ENCODE measurements at regions not wholly inside any gene's neighbourhood (a gene's known extent, or its start where the extent isn't known, plus 50 kb on each side); places are given as distances from the start of the nearest gene placed in this dataset.
"Not testable (repeated sequence)": the region's sequence is repeated elsewhere in the genome, so short reads cannot be mapped to it uniquely, and the experiment has no call there.

DNA sequence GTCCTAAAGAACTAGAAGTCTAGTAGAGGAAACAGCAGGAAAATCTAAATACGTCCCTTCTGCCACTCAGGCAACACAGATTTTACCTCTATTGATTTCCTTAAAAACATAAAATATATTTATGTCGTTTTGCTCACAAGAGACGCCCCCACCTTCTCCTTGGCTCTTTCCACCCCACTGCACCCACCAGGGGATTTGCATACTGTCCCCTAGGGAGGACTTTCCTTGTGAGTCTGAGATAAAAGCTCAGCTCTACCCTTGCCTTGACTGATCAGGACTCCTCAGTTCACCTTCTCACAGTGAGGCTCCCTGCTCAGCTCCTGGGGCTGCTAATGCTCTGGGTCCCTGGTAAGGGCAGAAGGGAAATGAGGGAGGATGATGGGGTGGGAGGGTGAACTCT, 1488.1 kb downstream of the RPIA start:
- H4K8ac ChIP-seq (ENCODE audit: low read length); DNase-seq; H2BK5ac ChIP-seq (ENCODE audit: low read depth, low read length, poor library complexity, severe bottlenecking); H3K4me3 ChIP-seq (ENCODE audit: insufficient read depth in 1 of 2, low read depth in 1 of 2, low read length in 2 of 2); H3K9me3 ChIP-seq (ENCODE audit: control insufficient read depth, low read length); H3K18ac ChIP-seq (ENCODE audit: low read depth in 1 of 2, low read length in 2 of 2); H2BK12ac ChIP-seq (ENCODE audit: low read length in 2 of 2); H3K4ac ChIP-seq (ENCODE audit: low read depth in 1 of 2, low read length in 2 of 2); H3K4me1 ChIP-seq (ENCODE audit: control insufficient read depth, insufficient read depth, low read depth, low read length); H3K27me3 ChIP-seq (ENCODE audit: control insufficient read depth in 1 of 2, insufficient read depth in 1 of 2, low read length in 2 of 2); H3K36me3 ChIP-seq (ENCODE audit: control insufficient read depth in 1 of 2, insufficient read depth in 2 of 2, low read depth in 1 of 2, low read length in 2 of 2); H3K27ac ChIP-seq (ENCODE audit: low read length, poor library complexity, severe bottlenecking); H2BK15ac ChIP-seq (ENCODE audit: low read depth, poor library complexity, severe bottlenecking); H3K79me1 ChIP-seq (replicated peaks; ENCODE audit: low read length, poor library complexity, severe bottlenecking); H3K9ac ChIP-seq (ENCODE audit: low read length); H2AK5ac ChIP-seq (ENCODE audit: low read length, severe bottlenecking); H4K91ac ChIP-seq (ENCODE audit: low read length); H3K4me2 ChIP-seq (ENCODE audit: low read length, poor library complexity, severe bottlenecking); H2AFZ ChIP-seq (ENCODE audit: low read depth, low read length); H2BK120ac ChIP-seq (ENCODE audit: low read depth, low read length); H3K14ac ChIP-seq (ENCODE audit: low read length in 2 of 2); H3K23ac ChIP-seq (ENCODE audit: low read length in 2 of 2): not testable (repeated sequence)
- no CpG with 5 or more reads among the region's 3 CpGs for WGBS

DNA sequence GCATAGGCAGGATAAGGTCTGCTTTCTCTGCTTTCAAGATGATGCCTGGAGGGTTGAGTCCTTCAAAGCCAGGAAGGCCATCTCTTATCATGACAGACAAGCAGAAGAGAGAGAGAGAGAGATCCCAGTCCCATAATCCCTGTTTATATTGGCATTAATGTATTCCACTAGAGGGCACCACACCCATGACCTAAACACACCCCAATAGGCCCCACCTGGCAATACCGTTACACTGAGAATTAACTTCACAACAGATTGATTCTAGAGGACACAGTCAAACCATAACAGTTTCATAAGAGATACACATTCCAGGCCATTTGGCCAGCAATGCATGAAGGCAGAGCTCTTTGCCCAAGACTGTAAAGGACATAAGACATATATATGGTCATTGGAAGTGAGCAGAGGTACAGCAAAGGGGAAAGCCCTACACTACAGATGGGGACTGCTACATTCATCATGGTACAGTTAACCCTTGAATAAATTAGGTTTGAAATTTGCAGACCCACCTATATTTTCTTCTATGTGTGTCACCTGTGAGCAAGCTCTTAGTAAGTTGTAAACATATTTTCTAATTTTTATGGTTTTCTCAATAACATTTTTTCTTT, 1516.1 kb downstream of the RPIA start:
- 47% methylated on average over 1 of the region's 1 CpG for WGBS

DNA sequence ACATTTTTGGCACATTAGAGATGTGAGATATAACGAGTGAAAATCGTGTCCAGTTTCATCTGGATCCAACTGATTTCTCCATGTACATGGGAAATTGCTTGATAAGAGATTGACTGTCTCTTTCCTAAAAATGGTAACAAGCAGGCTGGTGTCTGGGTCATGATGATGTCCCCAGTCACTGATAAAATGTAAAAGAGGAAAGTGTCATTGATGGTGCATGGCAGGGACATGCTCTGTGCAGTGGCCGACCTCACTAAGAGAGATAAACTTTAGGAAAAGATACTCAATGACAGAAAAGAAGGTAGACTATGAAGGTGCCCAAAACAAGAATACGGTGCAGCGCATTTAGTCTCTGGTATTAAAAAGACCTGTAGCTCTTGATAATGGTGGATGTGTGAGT, 1517.5 kb downstream of the RPIA start:
- 73% methylated on average over 5 of the region's 5 CpGs for WGBS
- H3K36me3 ChIP-seq (ENCODE audit: control insufficient read depth in 1 of 2, insufficient read depth in 2 of 2, low read depth in 1 of 2, low read length in 2 of 2), result no peaks in the 10 kb centered on the region
- no peak overlapping the region for H3K23ac ChIP-seq (ENCODE audit: low read length in 2 of 2)
- DNase-seq, result no peak
- H2AK5ac ChIP-seq (ENCODE audit: low read length, severe bottlenecking), result no peak overlapping the region
- no peak overlapping the region for H3K4ac ChIP-seq (ENCODE audit: low read depth in 1 of 2, low read length in 2 of 2)
- H3K14ac ChIP-seq (ENCODE audit: low read length in 2 of 2), result no peak overlapping the region
- no peak overlapping the region for H3K9ac ChIP-seq (ENCODE audit: low read length)
- no peak overlapping the region for H4K8ac ChIP-seq (ENCODE audit: low read length)
- H2BK120ac ChIP-seq (ENCODE audit: low read depth, low read length), result no peak overlapping the region
- no peak overlapping the region for H2AFZ ChIP-seq (ENCODE audit: low read depth, low read length)
- no peaks in the 10 kb centered on the region for H3K79me1 ChIP-seq (replicated peaks; ENCODE audit: low read length, poor library complexity, severe bottlenecking)
- H3K4me1 ChIP-seq (ENCODE audit: control insufficient read depth, insufficient read depth, low read depth, low read length), result no peaks in the 10 kb centered on the region
- H4K91ac ChIP-seq (ENCODE audit: low read length), result no peak overlapping the region
- no peak overlapping the region for H3K4me3 ChIP-seq (ENCODE audit: insufficient read depth in 1 of 2, low read depth in 1 of 2, low read length in 2 of 2)
- no peak overlapping the region for H2BK15ac ChIP-seq (ENCODE audit: low read depth, poor library complexity, severe bottlenecking)
- H3K18ac ChIP-seq (ENCODE audit: low read depth in 1 of 2, low read length in 2 of 2), result no peak overlapping the region
- no peak overlapping the region for H3K27ac ChIP-seq (ENCODE audit: low read length, poor library complexity, severe bottlenecking)
- H2BK12ac ChIP-seq (ENCODE audit: low read length in 2 of 2), result no peak overlapping the region
- no peak overlapping the region for H2BK5ac ChIP-seq (ENCODE audit: low read depth, low read length, poor library complexity, severe bottlenecking)
- no peak overlapping the region for H3K4me2 ChIP-seq (ENCODE audit: low read length, poor library complexity, severe bottlenecking)
- peaks cover 0 to 4% of the 10 kb centered on the region in 2 experiments for H3K27me3 ChIP-seq (ENCODE audit: control insufficient read depth in 1 of 2, insufficient read depth in 1 of 2, low read length in 2 of 2)
- no peaks in the 10 kb centered on the region for H3K9me3 ChIP-seq (ENCODE audit: control insufficient read depth, low read length)

More for the DNA sequence above, 1516.1 kb downstream of the RPIA start:
- no peaks in the 10 kb centered on the region for H3K9me3 ChIP-seq (ENCODE audit: control insufficient read depth, low read length)
- H2BK15ac ChIP-seq (ENCODE audit: low read depth, poor library complexity, severe bottlenecking), result no peak overlapping the region
- no peak overlapping the region for H3K9ac ChIP-seq (ENCODE audit: low read length)
- no peaks in the 10 kb centered on the region for H3K4me1 ChIP-seq (ENCODE audit: control insufficient read depth, insufficient read depth, low read depth, low read length)
- no peak overlapping the region for H3K23ac ChIP-seq (ENCODE audit: low read length in 2 of 2)
- peaks cover 0 to 8% of the 10 kb centered on the region in 2 experiments for H3K27me3 ChIP-seq (ENCODE audit: control insufficient read depth in 1 of 2, insufficient read depth in 1 of 2, low read length in 2 of 2)
- H3K4me3 ChIP-seq (ENCODE audit: insufficient read depth in 1 of 2, low read depth in 1 of 2, low read length in 2 of 2), result no peak overlapping the region
- no peak overlapping the region for H2AK5ac ChIP-seq (ENCODE audit: low read length, severe bottlenecking)
- H2BK120ac ChIP-seq (ENCODE audit: low read depth, low read length), result no peak overlapping the region
- H4K91ac ChIP-seq (ENCODE audit: low read length), result no peak overlapping the region
- H3K27ac ChIP-seq (ENCODE audit: low read length, poor library complexity, severe bottlenecking), result no peak overlapping the region
- no peak overlapping the region for H4K8ac ChIP-seq (ENCODE audit: low read length)
- no peak overlapping the region for H3K4me2 ChIP-seq (ENCODE audit: low read length, poor library complexity, severe bottlenecking)
- no peaks in the 10 kb centered on the region for H3K79me1 ChIP-seq (replicated peaks; ENCODE audit: low read length, poor library complexity, severe bottlenecking)
- H2BK5ac ChIP-seq (ENCODE audit: low read depth, low read length, poor library complexity, severe bottlenecking), result no peak overlapping the region
- H2AFZ ChIP-seq (ENCODE audit: low read depth, low read length), result no peak overlapping the region
- no peaks in the 10 kb centered on the region for H3K36me3 ChIP-seq (ENCODE audit: control insufficient read depth in 1 of 2, insufficient read depth in 2 of 2, low read depth in 1 of 2, low read length in 2 of 2)
- H3K4ac ChIP-seq (ENCODE audit: low read depth in 1 of 2, low read length in 2 of 2), result no peak overlapping the region
- no peak overlapping the region for H2BK12ac ChIP-seq (ENCODE audit: low read length in 2 of 2)
- no peak overlapping the region for H3K18ac ChIP-seq (ENCODE audit: low read depth in 1 of 2, low read length in 2 of 2)
- no peak overlapping the region for H3K14ac ChIP-seq (ENCODE audit: low read length in 2 of 2)
- DNase-seq, result no peak

DNA sequence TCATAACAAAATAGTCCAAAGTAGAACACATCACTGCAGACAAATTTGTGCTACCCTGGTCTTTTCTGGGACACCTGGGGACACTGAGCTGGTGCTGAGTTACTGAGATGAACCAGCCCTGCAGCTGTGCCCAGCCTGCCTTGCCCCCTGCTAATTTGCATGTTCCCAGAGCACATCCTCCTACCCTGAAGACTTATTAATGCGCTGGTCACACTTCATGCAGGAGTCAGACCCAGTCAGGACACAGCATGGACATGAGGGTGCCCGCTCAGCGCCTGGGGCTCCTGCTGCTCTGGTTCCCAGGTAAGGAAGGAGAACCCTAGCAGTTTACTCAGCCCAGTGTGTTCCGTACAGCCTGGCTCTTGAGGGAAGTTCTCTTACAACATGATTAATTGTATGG, 1518.3 kb downstream of the RPIA start:
- Histone ChIP-seq H2BK15ac (ENCODE audit: low read depth, poor library complexity, severe bottlenecking) (no peak overlapping the region), H3K36me3 (ENCODE audit: control insufficient read depth in 1 of 2, insufficient read depth in 2 of 2, low read depth in 1 of 2, low read length in 2 of 2) (no peaks in the 10 kb centered on the region), H2AFZ (ENCODE audit: low read depth, low read length) (no peak overlapping the region), H3K9me3 (ENCODE audit: control insufficient read depth, low read length) (no peaks in the 10 kb centered on the region), H2AK5ac (ENCODE audit: low read length, severe bottlenecking) (no peak overlapping the region), H3K23ac (ENCODE audit: low read length in 2 of 2) (no peak overlapping the region), H3K27ac (ENCODE audit: low read length, poor library complexity, severe bottlenecking) (no peak overlapping the region), H2BK5ac (ENCODE audit: low read depth, low read length, poor library complexity, severe bottlenecking) (no peak overlapping the region), H3K9ac (ENCODE audit: low read length) (no peak overlapping the region), H3K27me3 (ENCODE audit: control insufficient read depth in 1 of 2, insufficient read depth in 1 of 2, low read length in 2 of 2) (peaks cover 0 to 4% of the 10 kb centered on the region in 2 experiments), H3K4me1 (ENCODE audit: control insufficient read depth, insufficient read depth, low read depth, low read length) (no peaks in the 10 kb centered on the region), H3K79me1 (replicated peaks; ENCODE audit: low read length, poor library complexity, severe bottlenecking) (no peaks in the 10 kb centered on the region), H3K18ac (ENCODE audit: low read depth in 1 of 2, low read length in 2 of 2) (no peak overlapping the region), H2BK12ac (ENCODE audit: low read length in 2 of 2) (no peak overlapping the region), H3K14ac (ENCODE audit: low read length in 2 of 2) (no peak overlapping the region), H3K4ac (ENCODE audit: low read depth in 1 of 2, low read length in 2 of 2) (no peak overlapping the region), H3K4me2 (ENCODE audit: low read length, poor library complexity, severe bottlenecking) (no peak overlapping the region), H2BK120ac (ENCODE audit: low read depth, low read length) (no peak overlapping the region), H4K91ac (ENCODE audit: low read length) (no peak overlapping the region), H3K4me3 (ENCODE audit: insufficient read depth in 1 of 2, low read depth in 1 of 2, low read length in 2 of 2) (no peak overlapping the region), H4K8ac (ENCODE audit: low read length) (no peak overlapping the region)
- 69% methylated on average over 4 of the region's 4 CpGs for WGBS
- DNase-seq, result no peak
